Tibial nerve (tissue), 4 donors: ENCODE measurements at regions not wholly inside any gene's neighbourhood (a gene's known extent, or its start where the extent isn't known, plus 50 kb on each side); places are given as distances from the start of the nearest gene placed in this dataset.
"Not testable (repeated sequence)": the region's sequence is repeated elsewhere in the genome, so short reads cannot be mapped to it uniquely, and the experiment has no call there.

ENCODE experiments used
- CTCF ChIP-seq, 5 experiments: fragments of 200-600 bp in 3 of 5; fragments of 450-650 bp in 2 of 5; sonication (generic) in 3 of 5; IDR thresholded peaks; one replicate each; pipeline ENCODE4 v1.5.1; 2016 to 2019; ENCODE audit warnings: antibody characterized with exemption in 5 of 5, mild to moderate bottlenecking in 3 of 5, moderate library complexity in 2 of 5
- EP300 ChIP-seq, 2 donors: sonication (generic); formaldehyde crosslinking; IDR thresholded peaks; one replicate each; pipeline ENCODE4 v1.6.1; 2017; ENCODE audit warnings: antibody characterized with exemption in 2 of 2, mild to moderate bottlenecking in 1 of 2
- POLR2A ChIP-seq, 2 donors: fragments of 450-650 bp; IDR thresholded peaks; one replicate each; pipeline ENCODE4 v1.6.1; 2017; ENCODE audit warnings: antibody characterized with exemption in 2 of 2, mild to moderate bottlenecking in 2 of 2, moderate library complexity in 2 of 2

GRCh38 chrY:10958122-10958521, 1430.4 kb downstream of the TSPY10 start:
- TF ChIP-seq CTCF, POLR2A, EP300 (IDR thresholded peaks at IDR 0.05): not testable (repeated sequence)
